ENCODE measurements at regions not wholly inside any gene's neighbourhood (a gene's known extent, or its start where the extent isn't known, plus 50 kb on each side); places are given as distances from the start of the nearest gene placed in this dataset.

- no peak for TF ChIP-seq CHD7 (IDR thresholded peaks at IDR 0.05; ENCODE audit: insufficient replicate concordance, low read length)
- no peak for TF ChIP-seq CHD1 (IDR thresholded peaks at IDR 0.05; ENCODE audit: low read depth, low read length)
- no peak for TF ChIP-seq BCL11A (IDR thresholded peaks at IDR 0.05; ENCODE audit: low read depth in 2 of 2, low read length in 2 of 2)
Measured at GRCh38 chr4:8674311-8674885, 81.8 kb downstream of the CPZ start (continued).

Measured in H1 (cell line).